GM23248 (cell line): ENCODE measurements at regions not wholly inside any gene's neighbourhood (a gene's known extent, or its start where the extent isn't known, plus 50 kb on each side); places are given as distances from the start of the nearest gene placed in this dataset.

Experiments
- EZH2 ChIP-seq: fragments of 200-600 bp; sonication (generic); IDR thresholded peaks from 2 replicates; pipeline ENCODE4 v1.6.1; 2018; ENCODE audit warnings: antibody characterized with exemption, mild to moderate bottlenecking; ENCODE audit not compliant: insufficient read depth, poor library complexity, severe bottlenecking
- EZH2phosphoT487 ChIP-seq: fragments of 200-600 bp; sonication (generic); IDR thresholded peaks from 2 replicates; pipeline ENCODE4 v1.6.1; 2018; ENCODE audit warnings: antibody characterized with exemption, moderate library complexity, mild to moderate bottlenecking, low read depth; ENCODE audit not compliant: insufficient read depth

GRCh38 chr3:156608601-156609514 lies 53.9 kb upstream of the SSR3 start:
- TF ChIP-seq EZH2: no peak
- no peak for TF ChIP-seq EZH2phosphoT487
